ENCODE measurements at regions not wholly inside any gene's neighbourhood (a gene's known extent, or its start where the extent isn't known, plus 50 kb on each side); places are given as distances from the start of the nearest gene placed in this dataset.
"Not testable (repeated sequence)": the region's sequence is repeated elsewhere in the genome, so short reads cannot be mapped to it uniquely, and the experiment has no call there.

DNA sequence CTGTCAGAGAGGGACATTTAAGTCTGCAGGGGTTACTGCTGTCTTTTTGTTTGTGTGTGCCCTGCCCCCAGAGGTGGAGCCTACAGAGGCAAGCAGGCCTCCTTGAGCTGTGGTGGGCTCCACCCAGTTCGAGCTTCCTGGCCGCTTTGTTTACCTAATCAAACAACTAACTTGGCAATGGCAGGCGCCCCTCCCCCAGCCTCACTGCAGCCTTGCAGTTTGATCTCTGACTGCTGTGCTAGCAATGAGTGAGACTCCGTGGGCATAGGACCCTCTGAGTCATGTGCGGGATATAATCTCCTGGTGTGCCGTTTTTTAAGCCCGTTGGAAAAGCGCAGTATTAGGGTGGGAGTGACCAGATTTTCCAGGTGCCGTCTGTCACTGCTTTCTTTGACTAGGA lies 216.8 kb upstream of the CDKN2B start:
- not testable (repeated sequence) for DNase-seq

GRCh38 chr9:22227986-22228385 lies 218.6 kb upstream of the DMRTA1 start:
- DNase-seq, result no peak

DNA sequence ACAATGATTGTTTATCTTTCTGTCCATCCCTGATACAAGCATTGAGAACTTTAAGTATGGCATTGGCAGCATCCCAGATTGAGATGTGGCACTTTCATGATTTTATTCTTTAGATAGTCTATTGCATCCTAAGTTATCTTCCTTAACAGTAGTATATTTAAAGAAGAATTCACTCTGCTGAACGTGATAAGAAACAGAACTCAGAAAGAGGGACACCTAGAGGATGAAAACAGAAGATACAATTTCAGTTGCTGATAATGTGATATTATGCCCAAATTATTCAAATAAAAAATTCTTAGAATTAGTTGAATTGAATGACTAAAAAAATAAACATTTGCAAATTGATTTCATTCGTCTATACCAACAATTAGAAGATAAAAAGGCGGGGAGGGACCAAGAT lies 218.1 kb upstream of the DMRTA1 start:
- no peak for DNase-seq

DNA sequence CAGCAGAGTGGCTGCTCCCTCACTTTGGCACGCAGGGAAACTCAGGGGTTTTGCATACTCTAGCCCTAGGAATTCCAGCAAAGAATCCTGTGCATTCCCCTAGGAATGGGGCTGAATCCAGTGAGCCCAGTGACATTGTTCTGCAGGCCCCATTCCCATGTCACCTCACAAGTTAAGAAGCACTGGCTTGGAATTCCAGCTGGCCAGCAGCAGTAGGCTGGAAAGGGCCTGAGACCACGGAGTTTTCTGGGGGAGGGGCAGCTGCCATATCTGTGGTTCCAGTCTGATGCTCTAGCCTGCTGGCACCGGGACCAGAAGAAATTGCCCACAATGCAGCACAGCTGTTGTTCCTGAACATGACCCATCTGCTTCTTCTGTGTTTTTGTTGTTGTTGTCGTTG lies 217.6 kb upstream of the DMRTA1 start:
- no peak for DNase-seq

DNA sequence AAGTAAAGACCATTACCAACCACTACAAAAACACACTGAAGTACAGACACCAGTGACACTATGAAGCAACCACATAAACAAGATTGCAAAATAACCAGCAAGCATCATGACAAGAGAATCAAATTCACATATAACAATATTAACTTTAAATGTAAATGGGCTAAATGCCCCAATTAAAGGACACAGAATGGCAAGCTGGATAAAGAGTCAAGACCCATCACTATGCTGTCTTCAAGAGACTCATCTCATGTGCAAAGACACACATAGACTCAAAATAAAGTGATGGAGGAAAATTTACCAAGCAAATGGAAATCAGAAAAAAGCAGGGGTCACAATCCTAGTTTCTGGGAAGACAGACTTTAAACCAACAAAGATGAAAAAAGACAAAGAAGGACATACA lies 215.3 kb upstream of the DMRTA1 start:
- DNase-seq, result not testable (repeated sequence)

GRCh38 chr9:22232971-22233370 lies 213.7 kb upstream of the DMRTA1 start:
- DNase-seq, result no peak

DNA sequence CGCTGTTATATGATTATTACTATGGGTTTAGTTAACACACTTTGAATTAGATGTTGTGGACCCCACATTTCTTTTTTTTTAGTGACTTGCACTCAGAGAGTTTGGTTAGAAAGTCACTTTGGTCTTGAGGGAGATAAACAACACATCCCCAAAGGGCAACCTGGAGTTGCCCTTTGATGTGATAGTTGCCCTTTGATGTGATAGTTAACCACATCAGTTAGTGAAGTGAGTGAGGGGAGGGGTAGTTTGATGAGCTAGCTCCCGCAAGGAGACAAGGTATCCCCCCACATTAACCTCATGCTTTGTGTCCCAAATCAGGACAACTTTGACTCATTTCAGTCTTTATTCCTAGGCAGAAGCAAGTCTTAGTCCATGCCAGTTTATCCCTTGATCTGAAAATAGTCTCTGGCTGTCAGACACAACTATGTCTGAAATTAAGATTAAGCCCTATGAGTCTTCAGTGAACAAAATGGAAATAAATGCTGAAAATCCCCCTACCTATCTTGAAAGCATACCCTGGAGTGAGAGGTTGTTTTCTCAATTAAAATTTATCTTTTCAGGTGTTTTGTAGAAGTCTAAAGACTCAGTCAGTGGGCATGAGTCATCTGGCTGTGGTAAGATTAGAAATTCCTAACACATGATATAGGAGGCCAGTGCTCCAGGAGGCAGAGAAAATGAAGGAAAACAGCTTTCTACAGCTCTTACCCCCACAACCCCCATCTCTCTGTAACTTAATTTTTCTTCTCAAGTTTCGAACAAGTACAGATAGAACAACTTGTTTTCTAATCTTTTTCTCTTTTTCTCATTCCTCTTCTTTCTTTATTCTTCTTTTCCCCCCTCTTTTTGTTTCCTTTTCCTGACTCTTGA lies 208.9 kb upstream of the DMRTA1 start:
- DNase-seq, result no peak

GRCh38 chr9:22238809-22239684 lies 207.6 kb upstream of the DMRTA1 start:
- no peak for DNase-seq

DNA sequence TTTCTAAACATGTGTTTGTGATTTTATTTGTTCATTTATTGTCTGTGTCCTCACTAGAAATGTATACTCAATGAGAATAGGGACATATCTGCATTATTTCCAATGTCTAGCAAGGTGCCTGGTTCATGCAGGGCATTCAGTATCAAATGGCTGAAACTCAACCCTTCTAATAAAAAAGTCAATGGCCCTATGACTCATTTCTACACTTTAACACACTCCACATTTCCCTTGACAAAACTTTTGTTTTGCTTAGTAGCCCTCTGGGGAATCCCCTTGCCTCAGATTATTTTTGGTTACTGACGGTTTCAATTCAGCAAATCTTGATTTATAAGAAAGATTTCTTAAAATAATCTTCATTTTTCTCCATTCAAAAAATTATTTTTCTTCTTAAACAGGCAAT lies 206.0 kb upstream of the DMRTA1 start:
- DNase-seq, result no peak

DNA sequence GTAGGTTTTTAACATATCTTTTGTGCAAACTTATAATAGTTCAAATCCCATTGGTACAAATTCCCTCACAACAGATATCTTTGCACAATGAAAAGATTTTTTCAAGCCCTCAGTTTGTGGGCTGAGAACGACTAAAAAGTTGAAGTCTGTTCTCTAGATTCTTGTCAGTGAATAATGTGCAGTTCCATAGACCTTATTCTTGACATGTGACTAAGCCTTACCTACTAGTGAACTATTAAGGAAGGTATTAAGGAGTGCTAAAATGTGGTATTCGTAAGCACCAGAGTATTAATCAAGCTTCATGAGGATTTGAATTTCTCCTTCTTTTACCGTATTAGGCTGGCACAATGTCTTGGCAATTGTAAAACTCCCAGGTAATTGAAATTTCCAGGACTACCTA lies 205.6 kb upstream of the DMRTA1 start:
- no peak for DNase-seq

DNA sequence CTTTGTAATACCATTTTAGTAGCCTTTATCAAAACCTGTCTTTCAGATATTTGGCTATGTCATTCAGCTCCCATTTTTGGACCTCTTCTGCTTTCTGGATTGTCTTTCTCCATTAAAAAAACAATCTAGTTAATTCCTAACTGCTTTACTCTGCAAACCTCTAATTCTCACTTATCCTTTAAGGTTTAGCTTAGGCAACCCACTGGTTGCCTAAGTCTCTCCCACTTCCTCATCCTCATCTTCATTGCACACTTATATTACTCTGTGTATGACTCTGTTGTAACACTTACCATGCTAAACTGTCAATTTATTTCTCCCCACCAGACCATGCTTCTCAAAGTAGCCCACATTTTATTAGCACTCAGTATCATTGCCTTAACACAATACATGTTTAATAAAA lies 205.0 kb upstream of the DMRTA1 start:
- DNase-seq, result no peak

GRCh38 chr9:22244139-22245011 lies 202.2 kb upstream of the DMRTA1 start:
- DNase-seq, result peak; percentile 50

DNA sequence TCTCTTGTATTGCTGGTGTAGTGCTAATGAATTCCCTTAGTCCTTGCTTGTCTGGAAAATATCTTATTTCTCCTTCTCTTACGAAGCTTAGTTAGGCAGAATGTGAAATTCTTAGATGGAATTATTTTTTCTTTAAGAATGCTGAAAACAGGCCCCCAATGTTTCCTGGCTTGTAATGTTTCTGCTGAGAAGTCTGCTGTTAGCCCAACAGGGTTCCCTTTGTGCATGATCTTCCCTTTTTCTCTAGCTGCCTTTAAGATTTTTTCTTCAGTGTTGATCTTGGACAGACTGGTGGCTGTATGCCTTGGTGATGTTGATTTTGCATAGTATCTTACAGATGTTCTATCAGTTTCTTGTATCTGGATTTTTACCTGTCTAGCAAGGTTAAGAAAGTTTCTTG lies 191.3 kb upstream of the DMRTA1 start:
- no peak for DNase-seq

GRCh38 chr9:22256381-22256780 lies 190.2 kb upstream of the DMRTA1 start:
- DNase-seq, result no peak

DNA sequence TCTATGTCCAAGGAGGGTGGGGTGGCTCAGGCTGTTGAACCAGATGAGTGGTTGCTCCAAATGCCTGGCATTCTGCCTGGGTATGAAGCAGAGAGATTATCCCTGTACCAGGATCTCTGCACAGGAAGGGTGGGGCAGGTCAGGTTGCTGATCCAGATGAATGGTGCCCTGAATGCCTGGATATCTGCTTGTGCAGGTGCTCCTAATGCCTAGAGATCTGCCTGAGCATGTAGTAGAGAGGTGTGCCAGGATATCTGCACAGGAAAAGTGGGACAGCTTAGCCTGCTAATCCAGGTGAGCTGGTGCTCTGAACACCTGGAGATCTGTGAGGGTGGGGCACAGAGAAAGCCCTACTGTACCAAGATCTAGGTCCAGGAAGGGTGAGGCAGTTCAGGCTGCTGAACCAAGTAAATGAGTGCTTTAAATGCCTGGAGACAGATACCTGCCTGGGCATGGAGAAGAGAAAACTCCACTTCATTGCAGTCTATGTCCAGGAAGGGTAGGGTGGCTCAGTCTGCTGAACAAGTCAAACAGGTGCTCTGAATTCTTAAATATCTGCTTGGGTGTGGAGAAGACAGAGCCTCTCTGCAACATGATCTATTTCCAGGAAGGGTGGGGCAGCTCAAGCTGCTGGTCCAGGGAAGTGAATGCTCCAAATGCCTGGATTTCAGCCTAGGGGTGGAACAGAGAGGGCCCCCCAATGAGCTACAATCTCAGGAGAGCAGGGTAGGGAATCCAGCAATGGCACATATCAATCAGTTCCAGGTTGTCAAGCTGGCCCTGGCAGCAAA lies 189.4 kb upstream of the DMRTA1 start:
- DNase-seq, result no peak

DNA sequence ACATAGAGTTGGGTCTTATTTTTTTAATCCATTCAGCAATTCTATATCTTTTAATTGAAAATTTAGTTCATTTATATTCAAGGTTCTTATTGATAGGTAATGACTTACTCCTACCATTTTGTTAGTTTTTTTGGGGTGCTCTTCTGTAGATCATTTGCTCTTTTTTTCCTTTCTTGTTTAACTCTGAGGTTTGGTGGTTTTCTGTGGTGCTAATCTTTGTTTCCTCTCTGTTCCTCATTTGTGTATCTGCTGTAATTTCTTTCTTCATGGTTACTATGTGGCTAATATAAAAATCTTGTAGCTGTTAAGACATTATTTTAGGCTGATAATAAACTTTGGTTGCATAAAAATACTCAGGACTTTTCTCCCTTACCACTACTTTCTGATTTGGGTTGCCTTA lies 181.6 kb upstream of the DMRTA1 start:
- no peak for DNase-seq

GRCh38 chr9:22265534-22265933 lies 181.1 kb upstream of the DMRTA1 start:
- no peak for DNase-seq

DNA sequence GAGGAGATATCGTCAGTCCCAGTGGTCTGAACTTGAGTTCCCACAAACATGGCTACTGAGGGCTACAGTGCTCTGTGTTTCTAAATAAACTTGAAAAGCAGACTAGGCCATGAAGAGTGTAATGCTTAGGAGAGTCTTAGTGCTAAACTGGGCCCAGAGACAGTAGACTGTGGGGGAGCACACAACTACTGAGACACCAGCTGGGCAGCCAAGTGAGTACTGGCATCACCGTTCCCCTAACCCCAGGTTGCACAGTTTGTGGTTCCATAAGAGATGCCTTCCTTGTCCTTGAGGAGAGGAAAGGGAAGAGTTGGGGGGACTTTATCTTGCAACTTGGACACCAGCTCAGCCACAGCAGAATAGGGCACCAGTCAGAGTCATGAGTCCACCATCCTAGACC lies 172.1 kb upstream of the DMRTA1 start:
- no peak for DNase-seq

- no peak for DNase-seq
Measured at GRCh38 chr9:22278426-22278825, 168.2 kb upstream of the DMRTA1 start.

GRCh38 chr9:22279636-22280035 lies 167.0 kb upstream of the DMRTA1 start:
- DNase-seq, result no peak

DNA sequence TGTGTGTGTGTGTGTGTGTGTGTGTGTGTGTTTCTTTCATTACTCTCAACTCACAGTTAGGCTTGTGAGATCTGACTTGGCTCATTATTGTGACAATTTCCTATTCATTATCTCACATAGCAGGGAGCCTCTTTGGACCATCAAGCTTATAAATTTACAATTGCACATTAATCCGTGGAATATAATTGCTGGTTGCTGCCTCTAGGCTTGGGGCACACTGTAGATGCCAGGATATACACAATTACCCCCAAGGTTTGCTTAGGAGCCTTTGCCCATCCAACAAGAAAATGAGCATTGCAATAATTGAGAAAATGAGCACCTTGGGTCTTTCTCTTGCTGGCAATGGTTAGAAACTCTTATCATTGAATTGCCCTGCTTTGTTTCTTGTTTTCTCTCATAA lies 161.6 kb upstream of the DMRTA1 start:
- no peak for DNase-seq

- no peak for DNase-seq
Measured at GRCh38 chr9:22286661-22287060, 160.0 kb upstream of the DMRTA1 start.

All from NCI-H1694 treated with DMSO at 0.1 percent for 48 hours (cell line).